ENCODE measurements at regions not wholly inside any gene's neighbourhood (a gene's known extent, or its start where the extent isn't known, plus 50 kb on each side); places are given as distances from the start of the nearest gene placed in this dataset.

DNA sequence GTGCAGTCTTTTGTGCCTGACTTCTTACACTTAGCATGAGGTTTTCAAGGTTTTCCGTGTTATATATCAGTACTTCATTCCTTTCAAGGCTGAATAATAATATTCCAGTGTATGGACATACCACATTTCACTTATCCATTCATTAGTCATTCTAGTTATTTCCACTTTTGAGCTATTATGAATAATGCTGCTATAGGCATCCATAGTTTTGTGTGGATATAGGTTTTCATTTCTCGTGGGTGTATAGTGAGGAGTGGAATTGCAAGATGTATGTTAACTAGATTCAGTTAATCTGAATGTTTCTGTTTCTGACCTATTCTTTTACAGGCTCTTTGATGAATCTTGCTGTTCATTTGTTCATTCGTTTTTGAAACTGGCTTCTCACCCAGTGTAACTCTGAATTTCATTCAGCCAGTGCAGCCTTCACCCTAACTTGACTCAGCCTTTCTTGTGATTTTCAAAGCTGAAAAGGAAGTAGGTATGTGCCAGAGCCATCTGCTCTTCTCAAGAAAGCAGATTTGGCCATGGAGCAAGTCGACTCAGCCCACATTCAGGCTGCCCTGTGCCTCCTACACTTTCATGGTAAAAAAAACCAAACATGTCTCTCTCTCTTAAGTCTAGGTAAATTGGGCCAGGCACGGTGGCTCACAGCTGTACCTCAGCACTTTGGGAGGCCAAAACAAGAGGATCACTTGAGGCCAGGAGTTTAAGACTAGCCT is 56.3 kb upstream of the NOCT start:
- Histone ChIP-seq H3K27me3 (ENCODE audit: control insufficient read depth, insufficient read depth, low read length) (no peaks in the 10 kb centered on the region), H3K27ac (ENCODE audit: low read depth, low read length) (no peak overlapping the region), H3K9me3 (ENCODE audit: control insufficient read depth, insufficient read depth, low read length) (no peaks in the 10 kb centered on the region), H3K4me3 (ENCODE audit: low read depth, low read length) (no peak overlapping the region)
- POLR2A ChIA-PET = no interaction called here
- CTCF ChIA-PET = interaction anchor here (1.2 kb wide), 1 partner anchor 21 kb away, joined by 4 read pairs; no protein-coding TSS in a partner anchor
- TF ChIP-seq, protein P1, sequence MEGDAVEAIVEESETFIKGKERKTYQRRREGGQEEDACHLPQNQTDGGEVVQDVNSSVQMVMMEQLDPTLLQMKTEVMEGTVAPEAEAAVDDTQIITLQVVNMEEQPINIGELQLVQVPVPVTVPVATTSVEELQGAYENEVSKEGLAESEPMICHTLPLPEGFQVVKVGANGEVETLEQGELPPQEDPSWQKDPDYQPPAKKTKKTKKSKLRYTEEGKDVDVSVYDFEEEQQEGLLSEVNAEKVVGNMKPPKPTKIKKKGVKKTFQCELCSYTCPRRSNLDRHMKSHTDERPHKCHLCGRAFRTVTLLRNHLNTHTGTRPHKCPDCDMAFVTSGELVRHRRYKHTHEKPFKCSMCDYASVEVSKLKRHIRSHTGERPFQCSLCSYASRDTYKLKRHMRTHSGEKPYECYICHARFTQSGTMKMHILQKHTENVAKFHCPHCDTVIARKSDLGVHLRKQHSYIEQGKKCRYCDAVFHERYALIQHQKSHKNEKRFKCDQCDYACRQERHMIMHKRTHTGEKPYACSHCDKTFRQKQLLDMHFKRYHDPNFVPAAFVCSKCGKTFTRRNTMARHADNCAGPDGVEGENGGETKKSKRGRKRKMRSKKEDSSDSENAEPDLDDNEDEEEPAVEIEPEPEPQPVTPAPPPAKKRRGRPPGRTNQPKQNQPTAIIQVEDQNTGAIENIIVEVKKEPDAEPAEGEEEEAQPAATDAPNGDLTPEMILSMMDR (IDR thresholded peaks at IDR 0.05; ENCODE audit: low read depth, low read length) = no peak
- no peak for DNase-seq (ENCODE audit: low read depth, low spot score)

DNA sequence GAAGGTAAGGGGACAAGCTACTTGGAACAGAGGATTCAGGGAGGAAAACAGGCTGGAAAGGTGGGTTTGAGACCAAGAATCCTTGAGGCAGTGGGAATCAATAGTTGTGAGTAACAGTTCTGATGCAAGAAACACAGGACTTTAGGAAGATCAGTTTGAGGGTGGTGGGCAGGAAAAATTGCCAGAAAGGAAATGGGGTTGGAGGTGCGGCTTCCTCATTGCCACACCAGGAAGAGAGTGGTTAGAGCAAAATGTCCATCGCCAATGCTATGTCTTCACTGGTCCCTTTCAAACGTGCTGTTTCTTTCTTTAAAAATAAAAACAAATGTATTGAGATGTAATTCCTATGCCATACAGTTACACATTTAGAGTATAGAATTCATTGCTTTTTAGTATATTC is 57.1 kb upstream of the NOCT start:
- Histone ChIP-seq H3K4me3 (ENCODE audit: low read depth, low read length) (no peak overlapping the region), H3K9me3 (ENCODE audit: control insufficient read depth, insufficient read depth, low read length) (no peaks in the 10 kb centered on the region), H3K27me3 (ENCODE audit: control insufficient read depth, insufficient read depth, low read length) (no peaks in the 10 kb centered on the region), H3K27ac (ENCODE audit: low read depth, low read length) (no peak overlapping the region)
- TF ChIP-seq, protein P1 (IDR thresholded peaks at IDR 0.05; ENCODE audit: low read depth, low read length) = no peak
- POLR2A ChIA-PET = no interaction called here
- no peak for DNase-seq (ENCODE audit: low read depth, low spot score)
- CTCF ChIA-PET = interaction anchor here (0.9 kb wide), 1 partner anchor 21 kb away, joined by 4 read pairs; no protein-coding TSS in a partner anchor

DNA sequence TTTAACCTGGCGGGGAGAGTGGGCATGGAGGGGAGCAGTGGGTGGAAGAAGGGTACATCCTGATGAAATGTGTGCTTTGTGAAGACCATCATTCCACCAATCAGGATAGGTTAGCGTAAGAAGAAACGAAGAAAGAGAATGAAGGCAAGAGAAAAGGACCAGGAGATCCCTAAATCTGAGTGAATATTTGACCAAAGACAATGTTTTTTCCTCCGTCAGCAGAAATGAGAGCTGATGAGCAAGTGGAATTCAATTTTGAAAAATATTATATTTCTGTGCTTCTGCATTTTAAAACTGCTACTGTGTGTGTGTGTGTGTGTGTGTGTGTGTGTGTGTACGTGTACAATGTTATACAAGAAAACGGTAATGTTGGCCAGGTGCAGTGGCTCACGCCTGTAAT is 58.3 kb upstream of the NOCT start:
- Histone ChIP-seq H3K4me3 (ENCODE audit: low read depth, low read length) (no peak overlapping the region), H3K9me3 (ENCODE audit: control insufficient read depth, insufficient read depth, low read length) (no peaks in the 10 kb centered on the region), H3K27ac (ENCODE audit: low read depth, low read length) (no peak overlapping the region), H3K27me3 (ENCODE audit: control insufficient read depth, insufficient read depth, low read length) (no peaks in the 10 kb centered on the region)
- ChIA-PET POLR2A (no interaction called here), CTCF (interaction anchor here (0.9 kb wide), 1 partner anchor 19 kb away, joined by 4 read pairs; no protein-coding TSS in a partner anchor)
- TF ChIP-seq, protein P1 (IDR thresholded peaks at IDR 0.05; ENCODE audit: low read depth, low read length) = no peak
- no peak for DNase-seq (ENCODE audit: low read depth, low spot score)

DNA sequence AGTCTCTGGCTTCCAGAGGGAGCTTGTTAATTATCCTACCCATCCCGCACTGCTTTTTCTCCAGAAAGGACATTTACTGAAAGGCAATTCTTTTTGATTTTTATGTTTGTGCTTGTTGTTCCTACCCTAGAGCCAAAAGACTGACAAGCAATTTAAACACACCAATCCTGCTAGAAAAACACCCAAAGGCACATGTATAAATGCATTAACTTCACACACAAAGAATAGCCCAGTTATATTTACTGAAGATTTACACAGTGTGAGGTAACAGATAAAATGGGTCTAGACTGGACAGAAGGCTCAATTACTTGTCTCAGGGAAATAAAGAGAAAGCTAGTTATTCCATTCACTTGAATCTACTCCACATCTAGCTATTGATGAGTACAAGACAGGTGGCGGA is 61.2 kb upstream of the NOCT start:
- H3K27me3 ChIP-seq (ENCODE audit: control insufficient read depth, insufficient read depth, low read length) = no peaks in the 10 kb centered on the region
- TF ChIP-seq, protein P1 (IDR thresholded peaks at IDR 0.05; ENCODE audit: low read depth, low read length) = no peak
- H3K4me3 ChIP-seq (ENCODE audit: low read depth, low read length) = no peak overlapping the region
- no peaks in the 10 kb centered on the region for H3K9me3 ChIP-seq (ENCODE audit: control insufficient read depth, insufficient read depth, low read length)
- CTCF ChIA-PET = interaction anchor here (1.8 kb wide), 1 partner anchor 16 kb away, joined by 6 read pairs; no protein-coding TSS in a partner anchor
- POLR2A ChIA-PET = interaction anchor here (0.9 to 1.0 kb wide), 2 partner anchors 60 to 61 kb away, joined by 3 read pairs; partner anchors contain the start of gene NOCT
- no peak for DNase-seq (ENCODE audit: low read depth, low spot score)
- no peak overlapping the region for H3K27ac ChIP-seq (ENCODE audit: low read depth, low read length)

DNA sequence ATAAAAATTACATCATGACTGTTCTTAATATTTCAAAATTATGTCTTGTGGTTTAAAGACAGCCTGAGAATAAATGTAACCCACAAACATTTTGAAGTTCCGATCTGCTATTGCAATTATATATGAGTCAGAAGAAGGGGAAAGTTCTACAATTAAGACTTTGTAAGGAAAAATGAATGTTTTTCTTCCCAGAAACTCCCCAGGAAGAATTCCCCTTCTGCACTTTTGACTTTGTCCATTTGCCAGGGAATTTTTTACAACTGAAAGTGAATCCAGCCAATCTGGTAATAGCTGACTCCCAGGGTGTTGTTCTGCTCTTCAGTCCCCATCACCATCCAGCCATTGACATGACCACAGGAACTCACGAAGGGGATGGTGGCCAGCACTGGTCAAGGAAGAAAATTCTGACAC is 61.6 kb upstream of the NOCT start:
- ChIA-PET CTCF (interaction anchor here (0.6 to 1.8 kb wide), 2 partner anchors 16 to 265 kb away, joined by 3 to 6 read pairs; no protein-coding TSS in a partner anchor), POLR2A (interaction anchor here (0.6 to 1.0 kb wide), 3 partner anchors 10 to 61 kb away, joined by 3 read pairs; partner anchors contain the start of gene NOCT)
- no peak overlapping the region for H3K27ac ChIP-seq (ENCODE audit: low read depth, low read length)

More for the DNA sequence above, 61.6 kb upstream of the NOCT start:
- Histone ChIP-seq H3K9me3 (ENCODE audit: control insufficient read depth, insufficient read depth, low read length) (no peaks in the 10 kb centered on the region), H3K4me3 (ENCODE audit: low read depth, low read length) (no peak overlapping the region), H3K27me3 (ENCODE audit: control insufficient read depth, insufficient read depth, low read length) (no peaks in the 10 kb centered on the region)
- peak; percentile 53 for DNase-seq (ENCODE audit: low read depth, low spot score)
- TF ChIP-seq, protein P1 (IDR thresholded peaks at IDR 0.05; ENCODE audit: low read depth, low read length) = no peak
